ENCODE measurements at regions not wholly inside any gene's neighbourhood (a gene's known extent, or its start where the extent isn't known, plus 50 kb on each side); places are given as distances from the start of the nearest gene placed in this dataset.

- H2BK15ac ChIP-seq (ENCODE audit: low read length), result no peak overlapping the region
- H3K18ac ChIP-seq (ENCODE audit: extremely low read depth, low read length), result no peak overlapping the region
- H2BK12ac ChIP-seq (ENCODE audit: low read depth, low read length), result no peak overlapping the region
- no peak overlapping the region for H3K14ac ChIP-seq (ENCODE audit: insufficient read length)
- no peaks in the 10 kb centered on the region for H3K79me2 ChIP-seq (ENCODE audit: control insufficient read depth in 1 of 2, insufficient read depth in 2 of 2, low read length in 2 of 2)
- H4K5ac ChIP-seq (ENCODE audit: insufficient read length, low read depth, low read length), result no peak overlapping the region
- no peak overlapping the region for H3K56ac ChIP-seq (replicated peaks; ENCODE audit: insufficient read length, low read depth, low read length)
- H3K4me2 ChIP-seq (ENCODE audit: insufficient read depth in 1 of 2, low read depth in 2 of 2, low read length in 2 of 2), result no peak overlapping the region
- no peak overlapping the region for H2BK5ac ChIP-seq (ENCODE audit: low read depth, low read length)
- no peak overlapping the region for H3K27ac ChIP-seq (ENCODE audit: low read depth, low read length)
- no peak for DNase-seq (ENCODE audit: low read depth in 1 of 2, low spot score in 2 of 2)
- no peak overlapping the region for H3K4me3 ChIP-seq (ENCODE audit: extremely low read depth in 1 of 4, insufficient read depth in 2 of 4, low read depth in 3 of 4, low read length in 4 of 4)
- no peaks in the 10 kb centered on the region for H3K23me2 ChIP-seq (ENCODE audit: low read depth, low read length)
- ChIA-PET CTCF (ENCODE audit: partially characterized antibody) (no interaction called here), POLR2A (ENCODE audit: partially characterized antibody) (no interaction called here)
- H3K36me3 ChIP-seq (ENCODE audit: control insufficient read depth in 2 of 4, insufficient read depth in 4 of 4, low read length in 3 of 4), result no peaks in the 10 kb centered on the region
- no peak overlapping the region for H3K23ac ChIP-seq (ENCODE audit: insufficient read length)
- H2AFZ ChIP-seq (ENCODE audit: low read length), result no peak overlapping the region
- H2AK5ac ChIP-seq (ENCODE audit: low read depth, low read length), result no peak overlapping the region
- no peaks in the 10 kb centered on the region for H3K9me3 ChIP-seq (ENCODE audit: insufficient read depth in 2 of 2, low read depth in 1 of 2, low read length in 1 of 2)
- no peak for TF ChIP-seq POLR2A (IDR thresholded peaks at IDR 0.05; ENCODE audit: control extremely low read depth in 1 of 2, low read depth in 2 of 2, low read length in 2 of 2)
- peak; percentile 45 to 65 for TF ChIP-seq RAD21 (IDR thresholded peaks at IDR 0.05 in 1 of 2, conservative IDR thresholded peaks at IDR 0.05 in 1 of 2; ENCODE audit: low read depth in 2 of 2, low read length in 2 of 2)
- TF ChIP-seq, protein P1, sequence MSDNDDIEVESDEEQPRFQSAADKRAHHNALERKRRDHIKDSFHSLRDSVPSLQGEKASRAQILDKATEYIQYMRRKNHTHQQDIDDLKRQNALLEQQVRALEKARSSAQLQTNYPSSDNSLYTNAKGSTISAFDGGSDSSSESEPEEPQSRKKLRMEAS (IDR thresholded peaks at IDR 0.05), result no peak
- no peak for TF ChIP-seq RFX5 (IDR thresholded peaks at IDR 0.05; ENCODE audit: borderline replicate concordance, low read depth, low read length)
- TF ChIP-seq HDAC6 (IDR thresholded peaks at IDR 0.05; ENCODE audit: low read depth, low read length), result no peak
- no peak for TF ChIP-seq SP1 (IDR thresholded peaks at IDR 0.05; ENCODE audit: low read depth, low read length)
- no peak for TF ChIP-seq NANOG (IDR thresholded peaks at IDR 0.05; ENCODE audit: insufficient read depth, low read depth, low read length, poor library complexity, severe bottlenecking)
- peak; percentile 77 for TF ChIP-seq CEBPB (IDR thresholded peaks at IDR 0.05; ENCODE audit: low read depth, low read length)
- peak in 1 of 3 experiments; percentile 21; a peak in 1 of 4 replicates for TF ChIP-seq CTCF (IDR thresholded peaks at IDR 0.05; ENCODE audit: control extremely low read depth in 1 of 3, insufficient read depth in 1 of 3, low read depth in 1 of 3, low read length in 3 of 3)
- peaks cover 0 to 1% (median 0%) of the 10 kb centered on the region in 4 experiments; a peak in 1 of 7 replicates for H3K27me3 ChIP-seq (replicated peaks in 1 of 4; ENCODE audit: control insufficient read depth in 3 of 4, extremely low read depth in 1 of 4, insufficient read depth in 3 of 4, low read length in 3 of 4)
- no peak for FAIRE-seq
- no peak overlapping the region for H4K8ac ChIP-seq (ENCODE audit: extremely low read depth, insufficient read depth, low read length)
- H4K91ac ChIP-seq (replicated peaks; ENCODE audit: insufficient read length, low read length), result no peak overlapping the region
- H3K9ac ChIP-seq (replicated peaks in 1 of 4; ENCODE audit: extremely low read depth in 1 of 4, low read depth in 3 of 4, low read length in 3 of 4), result no peak overlapping the region
- H3K79me1 ChIP-seq (ENCODE audit: low read depth, low read length), result no peaks in the 10 kb centered on the region
- H2BK20ac ChIP-seq (ENCODE audit: low read length), result no peak overlapping the region
- no peak overlapping the region for H3K4ac ChIP-seq (replicated peaks; ENCODE audit: insufficient read length, low read depth, low read length)
- no peaks in the 10 kb centered on the region for H3K4me1 ChIP-seq (replicated peaks in 1 of 4; ENCODE audit: control insufficient read depth in 3 of 4, insufficient read depth in 4 of 4, low read length in 3 of 4)
- no peaks in the 10 kb centered on the region for H4K20me1 ChIP-seq (replicated peaks in 1 of 2; ENCODE audit: control insufficient read depth in 1 of 2, insufficient read depth in 2 of 2, low read length in 2 of 2)
- H2BK120ac ChIP-seq (replicated peaks; ENCODE audit: low read depth, low read length), result no peak overlapping the region
Measured at GRCh38 chr2:194819367-194819766, 837.7 kb upstream of the SLC39A10 start.
